ENCODE measurements at regions not wholly inside any gene's neighbourhood (a gene's known extent, or its start where the extent isn't known, plus 50 kb on each side); places are given as distances from the start of the nearest gene placed in this dataset.
"Not testable (repeated sequence)": the region's sequence is repeated elsewhere in the genome, so short reads cannot be mapped to it uniquely, and the experiment has no call there.

DNA sequence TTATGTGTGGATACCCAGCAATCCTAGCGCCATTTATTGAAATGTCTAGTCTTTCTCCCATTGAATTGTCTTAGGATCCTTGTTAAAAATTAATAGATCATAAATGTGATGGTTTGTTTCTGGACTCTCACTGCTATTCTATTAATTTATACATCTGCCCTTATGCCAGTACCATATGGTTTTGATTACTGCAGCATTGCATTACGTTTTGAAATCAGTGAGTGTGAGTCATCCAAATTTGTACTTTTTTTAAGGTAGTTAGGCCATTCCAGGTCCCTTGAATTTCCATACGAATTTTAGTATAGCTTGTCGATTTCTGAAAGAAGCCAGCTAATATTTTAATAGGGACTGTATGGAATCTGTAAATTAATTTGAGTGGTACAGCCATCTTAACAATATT lies 648.6 kb upstream of the ZNF385D start:
- Histone ChIP-seq H3K27me3 (ENCODE audit: insufficient read depth, low read length) (no peaks in the 10 kb centered on the region), H3K4me1 (ENCODE audit: insufficient read depth, low read length) (no peaks in the 10 kb centered on the region), H3K79me2 (ENCODE audit: insufficient read depth, low read length) (no peaks in the 10 kb centered on the region), H3K27ac (ENCODE audit: low read depth, low read length) (no peak overlapping the region), H3K36me3 (ENCODE audit: insufficient read depth, low read length) (no peaks in the 10 kb centered on the region), H3K4me3 (ENCODE audit: insufficient read depth, low read length) (no peak overlapping the region), H3K9me3 (ENCODE audit: low read depth, low read length) (no peaks in the 10 kb centered on the region), H2AFZ (ENCODE audit: low read length) (no peak overlapping the region), H4K20me1 (ENCODE audit: insufficient read depth, low read length) (no peaks in the 10 kb centered on the region), H3K4me2 (ENCODE audit: insufficient read depth, low read length) (no peak overlapping the region)
- DNase-seq (ENCODE audit: insufficient read length, low spot score, missing footprints) = peak; percentile 42
- TF ChIP-seq CTCF (IDR thresholded peaks at IDR 0.05; ENCODE audit: extremely low read depth, low read depth, low read length) = no peak

GRCh38 chr3:22401499-22401898 lies 650.5 kb upstream of the ZNF385D start:
- H3K9me3 ChIP-seq (ENCODE audit: low read depth, low read length) = no peaks in the 10 kb centered on the region
- H3K4me2 ChIP-seq (ENCODE audit: insufficient read depth, low read length) = no peak overlapping the region
- H4K20me1 ChIP-seq (ENCODE audit: insufficient read depth, low read length) = no peaks in the 10 kb centered on the region
- no peaks in the 10 kb centered on the region for H3K4me1 ChIP-seq (ENCODE audit: insufficient read depth, low read length)
- no peaks in the 10 kb centered on the region for H3K36me3 ChIP-seq (ENCODE audit: insufficient read depth, low read length)
- H3K27ac ChIP-seq (ENCODE audit: low read depth, low read length) = no peak overlapping the region
- H3K4me3 ChIP-seq (ENCODE audit: insufficient read depth, low read length) = no peak overlapping the region
- no peak for DNase-seq (ENCODE audit: insufficient read length, low spot score, missing footprints)
- H3K79me2 ChIP-seq (ENCODE audit: insufficient read depth, low read length) = no peaks in the 10 kb centered on the region
- no peak overlapping the region for H2AFZ ChIP-seq (ENCODE audit: low read length)
- no peak for TF ChIP-seq CTCF (IDR thresholded peaks at IDR 0.05; ENCODE audit: extremely low read depth, low read depth, low read length)
- no peaks in the 10 kb centered on the region for H3K27me3 ChIP-seq (ENCODE audit: insufficient read depth, low read length)

- no peaks in the 10 kb centered on the region for H3K9me3 ChIP-seq (ENCODE audit: low read depth, low read length)
- no peak overlapping the region for H2AFZ ChIP-seq (ENCODE audit: low read length)
- H3K36me3 ChIP-seq (ENCODE audit: insufficient read depth, low read length) = no peaks in the 10 kb centered on the region
- TF ChIP-seq CTCF (IDR thresholded peaks at IDR 0.05; ENCODE audit: extremely low read depth, low read depth, low read length) = no peak
- no peaks in the 10 kb centered on the region for H3K4me1 ChIP-seq (ENCODE audit: insufficient read depth, low read length)
- DNase-seq (ENCODE audit: insufficient read length, low spot score, missing footprints) = no peak
- no peak overlapping the region for H3K4me3 ChIP-seq (ENCODE audit: insufficient read depth, low read length)
- no peak overlapping the region for H3K4me2 ChIP-seq (ENCODE audit: insufficient read depth, low read length)
- H3K27ac ChIP-seq (ENCODE audit: low read depth, low read length) = no peak overlapping the region
- H3K79me2 ChIP-seq (ENCODE audit: insufficient read depth, low read length) = no peaks in the 10 kb centered on the region
- H3K27me3 ChIP-seq (ENCODE audit: insufficient read depth, low read length) = no peaks in the 10 kb centered on the region
- H4K20me1 ChIP-seq (ENCODE audit: insufficient read depth, low read length) = no peaks in the 10 kb centered on the region
These were observed 663.2 kb upstream of the ZNF385D start for GRCh38 chr3:22414239-22414638.

DNA sequence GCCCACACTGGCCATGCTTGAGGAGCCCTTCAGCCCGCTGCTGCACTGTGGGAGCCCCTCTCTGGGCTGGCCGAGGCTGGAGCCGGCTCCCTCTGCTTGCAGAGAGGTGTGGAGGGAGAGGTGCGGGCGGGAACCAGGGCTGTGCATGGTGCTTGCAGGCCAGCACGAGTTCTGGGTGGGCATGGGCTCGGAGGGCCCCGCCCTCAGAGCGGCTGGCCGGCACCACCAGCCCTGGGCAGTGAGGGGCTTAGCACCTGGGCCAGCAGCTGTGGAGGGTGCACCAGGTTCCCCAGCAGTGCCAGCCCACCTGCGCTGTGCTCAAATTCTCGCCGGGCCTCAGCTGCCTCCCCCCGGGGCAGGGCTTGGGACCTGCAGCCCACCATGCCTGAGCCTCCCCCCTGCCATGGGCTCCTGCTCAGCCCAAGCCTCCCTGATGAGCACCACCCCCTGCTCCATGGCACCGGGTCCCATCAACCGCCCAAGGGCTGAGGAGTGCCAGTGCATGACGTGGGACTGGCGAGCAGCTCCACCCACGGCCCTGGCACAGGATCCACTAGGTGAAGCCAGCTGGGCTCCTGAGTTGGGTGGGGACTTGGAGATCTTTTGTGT lies 665.9 kb upstream of the ZNF385D start:
- H3K4me1 ChIP-seq (ENCODE audit: insufficient read depth, low read length); H4K20me1 ChIP-seq (ENCODE audit: insufficient read depth, low read length); DNase-seq (ENCODE audit: insufficient read length, low spot score, missing footprints); H3K4me3 ChIP-seq (ENCODE audit: insufficient read depth, low read length); H3K4me2 ChIP-seq (ENCODE audit: insufficient read depth, low read length); H3K27me3 ChIP-seq (ENCODE audit: insufficient read depth, low read length); H3K36me3 ChIP-seq (ENCODE audit: insufficient read depth, low read length); H3K79me2 ChIP-seq (ENCODE audit: insufficient read depth, low read length); H3K9me3 ChIP-seq (ENCODE audit: low read depth, low read length); H3K27ac ChIP-seq (ENCODE audit: low read depth, low read length); H2AFZ ChIP-seq (ENCODE audit: low read length): not testable (repeated sequence)
